Activated naive CD4-positive, alpha-beta T cell treated with anti-CD3 and anti-CD28 coated beads, Interleukin-2, amount 50 U/mL, for 24 hours (primary cell): ENCODE measurements at regions not wholly inside any gene's neighbourhood (a gene's known extent, or its start where the extent isn't known, plus 50 kb on each side); places are given as distances from the start of the nearest gene placed in this dataset.

ENCODE experiments used
- H3K27ac Mint-ChIP-seq: one replicate; pipeline ENCODE4 v1.8.0; 2021; ENCODE audit warnings: mild to moderate bottlenecking, mixed read lengths
- H3K27me3 Mint-ChIP-seq: one replicate; pipeline ENCODE4 v1.8.0; 2021; ENCODE audit warnings: mixed read lengths
- H3K36me3 Mint-ChIP-seq: one replicate; pipeline ENCODE4 v1.8.0; 2021; ENCODE audit warnings: mixed read lengths
- H3K4me1 Mint-ChIP-seq: one replicate; pipeline ENCODE4 v1.8.0; 2021; ENCODE audit warnings: mixed read lengths
- H3K4me3 Mint-ChIP-seq: one replicate; pipeline ENCODE4 v1.8.0; 2021; ENCODE audit warnings: mild to moderate bottlenecking, mixed read lengths
- H3K9me3 Mint-ChIP-seq: one replicate; pipeline ENCODE4 v1.8.0; 2021; ENCODE audit warnings: mixed read lengths

DNA sequence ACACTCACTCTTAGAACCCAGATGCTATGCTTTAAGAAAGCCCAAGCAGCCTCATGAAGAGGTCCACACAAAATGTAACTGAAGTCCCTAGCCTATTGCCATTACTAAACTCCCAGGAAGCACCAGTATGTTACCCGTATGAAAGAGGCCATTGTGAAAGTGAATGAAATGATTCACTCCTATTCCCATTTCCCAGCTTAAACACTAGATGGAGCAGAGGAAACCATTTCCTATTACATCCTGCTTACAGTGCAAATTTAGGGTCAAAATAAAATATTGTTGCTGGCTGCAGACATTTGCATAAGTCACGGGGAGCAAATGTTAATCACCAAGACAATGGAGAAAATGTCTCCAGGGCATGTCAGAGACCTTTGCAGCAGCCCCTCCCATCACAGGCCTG, 989.7 kb upstream of the CRIM1 start:
- H3K27me3 Mint-ChIP-seq: no peaks in the 10 kb centered on the region
- H3K9me3 Mint-ChIP-seq: no peaks in the 10 kb centered on the region
- H3K36me3 Mint-ChIP-seq: no peaks in the 10 kb centered on the region
- H3K4me1 Mint-ChIP-seq: no peaks in the 10 kb centered on the region
- H3K27ac Mint-ChIP-seq: peak overlapping the region; percentile 46
- no peak overlapping the region for H3K4me3 Mint-ChIP-seq

DNA sequence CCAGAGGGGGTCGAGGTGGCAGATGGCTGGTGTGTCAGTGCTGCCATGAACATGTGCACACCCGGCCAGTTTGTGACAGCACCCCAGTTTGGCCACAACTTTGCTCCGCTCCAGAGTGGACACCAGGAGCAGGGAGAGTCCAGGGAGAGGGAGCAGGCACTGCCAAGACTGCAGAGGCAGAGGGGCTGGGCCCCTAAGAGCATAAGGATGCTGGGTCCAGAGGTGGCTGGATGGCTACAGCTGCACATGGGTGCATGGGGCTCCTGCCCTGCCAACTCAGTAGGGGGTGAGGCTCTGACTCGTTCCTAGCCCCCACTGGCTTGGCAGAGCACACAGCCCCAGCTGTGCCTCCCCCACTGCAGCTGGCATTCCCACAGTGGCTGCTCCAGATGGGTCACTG, 999.2 kb upstream of the CRIM1 start:
- Mint-ChIP-seq H3K27ac (no peak overlapping the region), H3K4me1 (no peaks in the 10 kb centered on the region), H3K4me3 (no peak overlapping the region), H3K27me3 (no peaks in the 10 kb centered on the region), H3K9me3 (peaks cover 4% of the 10 kb centered on the region), H3K36me3 (no peaks in the 10 kb centered on the region)

DNA sequence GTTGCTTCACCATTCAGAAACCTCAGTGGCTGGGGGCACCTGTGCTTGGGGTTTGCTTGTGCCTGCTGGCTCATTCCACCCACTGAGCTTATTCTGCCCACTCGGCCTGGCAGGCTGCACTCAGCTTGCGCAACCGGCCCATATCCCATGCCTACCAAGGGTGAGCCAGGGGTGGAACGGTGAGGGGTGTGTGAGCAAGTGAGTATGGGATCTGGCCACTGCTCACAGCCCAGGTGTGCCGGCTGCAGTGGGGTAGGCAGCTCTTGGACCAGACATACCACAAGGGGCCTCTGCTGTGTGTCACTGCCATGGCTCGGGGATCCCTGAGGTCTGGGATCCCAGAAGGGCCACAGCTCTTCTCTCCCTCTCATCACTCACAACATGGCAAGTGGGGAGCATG, 1000.5 kb upstream of the CRIM1 start:
- no peaks in the 10 kb centered on the region for H3K36me3 Mint-ChIP-seq
- H3K4me3 Mint-ChIP-seq: no peak overlapping the region
- H3K27ac Mint-ChIP-seq: no peak overlapping the region
- H3K4me1 Mint-ChIP-seq: no peaks in the 10 kb centered on the region
- H3K9me3 Mint-ChIP-seq: peaks cover 4% of the 10 kb centered on the region
- no peaks in the 10 kb centered on the region for H3K27me3 Mint-ChIP-seq

DNA sequence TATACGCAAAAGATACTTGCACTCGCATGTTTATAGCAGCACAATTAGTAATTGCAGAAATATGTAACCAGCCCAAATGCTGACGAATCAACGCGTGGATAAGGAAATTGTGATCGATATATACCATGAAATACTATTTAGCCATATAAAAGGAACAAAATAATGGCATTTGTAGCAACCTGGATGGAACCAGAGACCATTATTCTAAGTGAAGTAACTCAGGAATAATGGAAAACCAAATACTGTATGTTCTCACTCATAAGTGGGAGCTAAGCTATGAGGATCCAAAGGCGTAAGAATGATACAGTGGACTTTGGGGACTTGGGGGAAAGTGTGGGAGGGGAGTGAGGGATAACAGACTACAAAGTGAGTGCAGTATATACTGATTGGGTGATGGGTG, 1008.0 kb upstream of the CRIM1 start:
- Mint-ChIP-seq H3K36me3 (no peaks in the 10 kb centered on the region), H3K4me1 (no peaks in the 10 kb centered on the region), H3K9me3 (peaks cover 5% of the 10 kb centered on the region), H3K27me3 (no peaks in the 10 kb centered on the region), H3K27ac (no peak overlapping the region), H3K4me3 (no peak overlapping the region)

DNA sequence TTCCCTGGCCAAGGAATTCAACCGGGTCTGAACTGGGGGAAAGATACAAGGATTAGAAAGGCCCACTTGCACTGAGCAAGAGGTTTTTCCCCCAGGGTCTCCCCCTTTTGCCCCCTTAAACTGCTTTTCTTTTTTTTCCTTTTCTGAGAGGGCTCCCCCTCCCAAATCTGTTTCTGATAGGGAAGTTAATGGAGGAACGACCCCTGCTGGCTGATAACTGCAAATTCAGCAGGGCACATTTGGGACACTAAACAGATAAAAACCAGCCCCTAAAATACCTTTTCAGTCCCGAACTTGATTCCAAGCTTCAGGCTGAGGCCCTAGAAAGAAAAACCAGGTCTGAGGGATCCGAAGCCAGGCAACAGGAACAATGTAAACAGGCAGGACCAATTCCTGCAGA, 1012.4 kb upstream of the CRIM1 start:
- H3K9me3 Mint-ChIP-seq: peaks cover 5% of the 10 kb centered on the region
- H3K27ac Mint-ChIP-seq: no peak overlapping the region
- H3K36me3 Mint-ChIP-seq: no peaks in the 10 kb centered on the region
- no peaks in the 10 kb centered on the region for H3K4me1 Mint-ChIP-seq
- H3K27me3 Mint-ChIP-seq: no peaks in the 10 kb centered on the region
- H3K4me3 Mint-ChIP-seq: no peak overlapping the region

DNA sequence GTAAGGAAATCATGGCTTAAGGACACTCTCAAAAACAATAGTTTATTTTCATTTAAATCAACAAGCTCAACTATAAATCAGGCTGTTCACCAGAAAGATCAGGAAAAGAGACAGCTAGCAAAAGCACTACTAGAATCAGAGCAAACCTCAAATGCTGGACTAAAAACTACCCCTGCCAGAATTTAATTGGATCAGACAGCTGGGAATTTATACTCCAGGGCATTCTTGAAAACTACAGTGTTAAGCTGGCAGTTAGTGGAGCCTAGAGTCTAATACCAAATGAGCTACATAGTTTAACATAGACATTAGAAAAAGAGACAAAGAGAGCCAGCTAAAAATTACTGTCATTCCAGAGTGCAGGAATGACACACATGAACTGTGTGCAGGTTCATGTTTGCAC, 1016.4 kb upstream of the CRIM1 start:
- Mint-ChIP-seq H3K36me3 (no peaks in the 10 kb centered on the region), H3K27ac (no peak overlapping the region), H3K4me1 (no peaks in the 10 kb centered on the region), H3K9me3 (no peaks in the 10 kb centered on the region), H3K4me3 (no peak overlapping the region), H3K27me3 (no peaks in the 10 kb centered on the region)

DNA sequence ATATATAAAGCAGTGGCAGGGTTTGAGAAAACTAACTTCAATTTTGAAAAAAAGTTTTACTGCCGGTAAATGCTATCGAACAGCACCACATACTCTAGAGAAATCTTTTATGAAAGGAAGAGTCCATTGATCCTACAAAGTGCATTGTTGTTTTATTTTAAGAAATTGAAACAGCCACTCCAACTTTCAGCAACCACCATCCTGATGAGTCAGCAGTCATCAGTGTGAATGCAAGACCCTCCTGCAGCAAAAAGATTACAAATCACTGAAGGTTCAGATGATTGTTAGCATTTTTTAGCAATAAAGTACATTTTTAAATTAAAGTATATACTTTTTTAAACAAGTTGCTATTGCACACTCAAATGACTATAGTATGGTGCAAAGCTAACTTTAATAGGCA, 1017.7 kb upstream of the CRIM1 start:
- no peak overlapping the region for H3K27ac Mint-ChIP-seq

DNA sequence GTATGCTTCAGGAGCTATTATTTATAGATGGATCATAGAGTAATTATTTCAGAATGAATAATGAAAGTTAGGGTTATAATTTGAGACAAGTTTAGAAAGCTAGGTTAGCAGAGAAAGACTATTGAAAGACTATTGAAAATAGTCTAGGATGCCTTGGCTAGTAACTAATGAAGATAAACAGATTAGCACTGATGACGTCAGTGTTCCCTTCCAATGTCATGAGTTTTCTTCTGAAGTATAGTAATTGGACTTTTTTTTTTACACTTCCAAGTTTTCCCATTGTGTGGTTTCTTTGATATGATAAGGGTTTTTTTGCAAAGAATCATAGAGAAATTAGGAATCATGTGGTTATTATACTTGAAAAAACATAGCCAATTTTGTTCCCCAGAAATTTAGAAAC, 1041.5 kb upstream of the CRIM1 start:
- Mint-ChIP-seq H3K27ac (no peak overlapping the region), H3K4me3 (no peak overlapping the region), H3K27me3 (no peaks in the 10 kb centered on the region), H3K4me1 (no peaks in the 10 kb centered on the region), H3K9me3 (peaks cover 4% of the 10 kb centered on the region), H3K36me3 (no peaks in the 10 kb centered on the region)

More for the DNA sequence above, 1017.7 kb upstream of the CRIM1 start:
- Mint-ChIP-seq H3K9me3 (no peaks in the 10 kb centered on the region), H3K4me3 (no peak overlapping the region), H3K36me3 (no peaks in the 10 kb centered on the region), H3K4me1 (no peaks in the 10 kb centered on the region), H3K27me3 (no peaks in the 10 kb centered on the region)

DNA sequence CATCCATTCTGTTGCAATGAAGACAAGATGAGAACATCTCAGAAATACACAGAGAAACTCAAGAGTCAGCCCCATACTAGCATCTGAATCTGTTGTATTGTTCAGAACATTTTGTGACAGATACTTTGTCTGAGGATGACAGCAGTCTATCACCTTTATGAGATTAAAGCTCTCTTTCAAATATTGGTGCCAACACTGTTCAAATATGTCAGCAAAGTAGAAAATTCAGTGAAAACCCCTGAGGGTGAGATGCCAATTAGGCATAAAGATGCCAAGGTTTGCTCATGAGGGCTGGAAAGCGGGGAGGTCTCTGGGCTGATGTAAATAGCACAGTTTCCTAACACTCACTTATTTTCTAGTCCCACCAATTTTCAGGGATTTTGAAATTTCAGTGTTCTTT, 1054.2 kb upstream of the CRIM1 start:
- Mint-ChIP-seq H3K9me3 (peaks cover 8% of the 10 kb centered on the region), H3K36me3 (no peaks in the 10 kb centered on the region), H3K4me1 (no peaks in the 10 kb centered on the region), H3K27ac (no peak overlapping the region), H3K27me3 (no peaks in the 10 kb centered on the region), H3K4me3 (no peak overlapping the region)

DNA sequence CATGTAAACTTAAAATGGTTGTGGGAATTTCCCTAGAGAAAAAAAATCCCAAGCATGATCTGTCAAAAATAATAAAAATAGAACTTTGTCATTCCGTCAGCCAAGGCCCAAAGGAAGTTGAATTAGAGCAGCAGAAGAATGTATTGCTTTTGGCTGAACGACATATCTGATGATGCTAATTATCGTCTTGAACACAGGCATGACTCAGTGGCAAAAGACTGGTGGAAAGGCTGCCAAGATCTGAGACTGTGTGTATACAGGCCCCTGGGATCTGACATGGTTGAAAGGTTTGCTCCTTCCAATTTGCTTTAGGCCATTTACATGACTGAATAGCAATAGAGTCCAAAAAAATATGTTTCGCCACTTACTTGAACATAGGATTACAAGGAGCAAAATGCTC, 1057.1 kb upstream of the CRIM1 start:
- no peak overlapping the region for H3K4me3 Mint-ChIP-seq
- H3K9me3 Mint-ChIP-seq: peaks cover 13% of the 10 kb centered on the region
- H3K4me1 Mint-ChIP-seq: no peaks in the 10 kb centered on the region
- no peak overlapping the region for H3K27ac Mint-ChIP-seq
- no peaks in the 10 kb centered on the region for H3K36me3 Mint-ChIP-seq
- H3K27me3 Mint-ChIP-seq: no peaks in the 10 kb centered on the region

DNA sequence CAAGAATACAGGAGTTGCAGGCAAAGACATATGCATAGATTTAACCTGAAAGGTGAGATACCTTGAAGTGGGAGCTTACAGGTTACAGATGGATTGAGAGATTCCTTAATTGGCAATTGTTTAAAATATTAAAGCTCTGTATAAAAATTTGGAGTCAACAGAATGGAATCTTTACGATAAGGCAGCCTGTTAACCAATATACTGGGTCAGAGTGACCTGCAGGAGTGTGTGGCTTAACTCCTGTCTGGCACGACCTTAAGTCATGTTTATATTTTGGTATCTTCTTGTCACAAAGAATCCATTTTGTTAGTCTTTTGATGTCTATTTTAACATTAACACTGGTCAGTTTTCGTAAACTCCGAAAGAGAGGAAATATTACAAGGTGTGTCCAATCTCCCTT, 1058.2 kb upstream of the CRIM1 start:
- Mint-ChIP-seq H3K27ac (no peak overlapping the region), H3K4me3 (no peak overlapping the region)

DNA sequence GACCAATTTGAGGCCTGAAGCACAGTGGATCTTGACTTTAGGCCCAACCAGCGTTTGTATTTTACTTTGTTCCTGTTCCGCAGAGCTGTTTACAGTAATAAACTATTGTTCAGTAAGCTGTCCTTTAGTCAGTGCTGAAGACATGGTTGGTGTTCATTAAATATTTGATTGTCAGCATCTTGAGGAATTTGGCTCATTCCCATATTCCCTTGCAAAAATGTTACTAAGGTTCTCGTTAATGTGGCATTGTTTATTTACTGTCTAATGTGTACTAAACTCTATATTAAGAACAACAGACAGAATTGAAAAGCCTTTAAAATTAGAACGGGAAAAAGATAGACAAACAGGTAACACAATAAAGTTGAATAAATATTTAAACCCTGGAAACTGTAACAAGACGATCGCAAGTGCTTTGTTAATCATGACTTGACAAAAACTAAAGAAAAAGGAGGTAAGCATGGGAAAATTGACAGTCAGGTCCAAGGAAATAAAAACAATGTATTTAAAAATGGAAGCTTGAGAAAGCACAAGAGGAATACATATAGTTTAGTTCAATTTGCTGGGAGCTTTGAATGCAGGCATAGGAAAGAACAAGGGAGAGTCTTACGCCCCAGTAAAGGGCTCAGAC, 1060.8 kb upstream of the CRIM1 start:
- peaks cover 5% of the 10 kb centered on the region for H3K9me3 Mint-ChIP-seq
- H3K4me1 Mint-ChIP-seq: no peaks in the 10 kb centered on the region
- H3K27ac Mint-ChIP-seq: no peak overlapping the region
- no peak overlapping the region for H3K4me3 Mint-ChIP-seq
- no peaks in the 10 kb centered on the region for H3K27me3 Mint-ChIP-seq
- no peaks in the 10 kb centered on the region for H3K36me3 Mint-ChIP-seq

More for the DNA sequence above, 1058.2 kb upstream of the CRIM1 start:
- H3K4me1 Mint-ChIP-seq: no peaks in the 10 kb centered on the region
- H3K9me3 Mint-ChIP-seq: peaks cover 13% of the 10 kb centered on the region
- no peaks in the 10 kb centered on the region for H3K36me3 Mint-ChIP-seq
- no peaks in the 10 kb centered on the region for H3K27me3 Mint-ChIP-seq

DNA sequence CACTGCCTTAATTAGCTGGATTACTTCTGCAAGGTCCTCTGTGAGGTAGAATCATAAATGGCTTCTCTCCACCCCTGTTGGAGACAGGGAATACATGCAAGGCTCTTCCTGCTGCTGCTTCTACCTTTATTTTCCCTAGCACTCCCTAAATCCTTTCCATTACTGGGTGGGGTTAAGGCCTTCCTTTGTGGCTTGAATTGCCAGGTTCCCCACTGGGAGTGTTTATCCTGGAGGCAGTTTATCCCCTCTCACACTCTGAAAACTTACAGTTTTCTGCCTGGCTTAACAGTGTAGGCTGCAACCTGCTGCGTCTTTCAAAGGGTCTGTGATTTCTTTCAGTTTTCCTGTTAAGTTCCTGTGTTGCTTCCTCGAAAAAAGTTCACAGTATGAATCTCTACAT, 1062.3 kb upstream of the CRIM1 start:
- no peaks in the 10 kb centered on the region for H3K4me1 Mint-ChIP-seq
- H3K36me3 Mint-ChIP-seq: no peaks in the 10 kb centered on the region
- no peak overlapping the region for H3K27ac Mint-ChIP-seq
- H3K9me3 Mint-ChIP-seq: peaks cover 5% of the 10 kb centered on the region
- H3K27me3 Mint-ChIP-seq: no peaks in the 10 kb centered on the region
- no peak overlapping the region for H3K4me3 Mint-ChIP-seq

DNA sequence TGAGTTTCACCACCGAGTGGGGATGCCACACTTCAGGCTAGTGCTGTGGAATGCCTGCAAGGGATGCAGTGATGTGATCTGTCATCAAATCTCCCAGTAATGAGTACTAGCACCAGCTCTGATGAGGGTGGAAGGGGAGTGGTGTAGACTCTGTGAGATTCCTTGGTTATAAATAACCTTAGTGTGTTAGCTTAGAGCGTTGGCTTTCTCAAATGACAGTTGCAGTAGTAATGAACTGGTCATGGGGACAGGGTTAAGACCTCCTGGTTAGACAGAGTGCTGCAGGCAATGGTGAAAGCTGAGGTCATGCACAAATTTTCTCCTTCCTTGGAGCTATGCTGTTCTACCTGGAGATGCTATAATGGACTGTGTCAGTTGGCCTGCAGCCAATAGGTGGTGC, 1063.4 kb upstream of the CRIM1 start:
- no peaks in the 10 kb centered on the region for H3K4me1 Mint-ChIP-seq
- H3K9me3 Mint-ChIP-seq: peaks cover 5% of the 10 kb centered on the region
- H3K36me3 Mint-ChIP-seq: no peaks in the 10 kb centered on the region
- H3K27me3 Mint-ChIP-seq: no peaks in the 10 kb centered on the region
- no peak overlapping the region for H3K27ac Mint-ChIP-seq
- no peak overlapping the region for H3K4me3 Mint-ChIP-seq

DNA sequence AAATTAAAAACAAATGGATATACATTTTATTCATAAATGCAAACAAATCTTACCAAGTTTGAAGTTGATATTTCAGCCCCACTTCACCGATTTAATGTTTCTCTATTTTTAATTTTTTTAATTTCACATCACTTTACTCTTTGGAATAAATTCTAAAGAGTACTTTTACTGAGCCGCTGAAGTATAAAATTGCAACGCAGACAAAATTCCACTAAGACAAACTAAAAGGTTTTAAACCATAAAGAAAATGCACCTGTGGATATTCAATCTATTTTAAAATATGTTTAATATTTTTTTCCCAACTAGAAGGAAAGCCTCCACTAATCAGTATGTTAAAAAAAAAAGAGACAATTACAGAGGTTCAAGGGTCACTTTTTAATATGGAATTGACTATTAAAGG, 1073.9 kb upstream of the CRIM1 start:
- no peak overlapping the region for H3K4me3 Mint-ChIP-seq
- H3K27me3 Mint-ChIP-seq: no peaks in the 10 kb centered on the region
- H3K36me3 Mint-ChIP-seq: no peaks in the 10 kb centered on the region
- H3K4me1 Mint-ChIP-seq: no peaks in the 10 kb centered on the region
- H3K9me3 Mint-ChIP-seq: peaks cover 4% of the 10 kb centered on the region
- no peak overlapping the region for H3K27ac Mint-ChIP-seq

DNA sequence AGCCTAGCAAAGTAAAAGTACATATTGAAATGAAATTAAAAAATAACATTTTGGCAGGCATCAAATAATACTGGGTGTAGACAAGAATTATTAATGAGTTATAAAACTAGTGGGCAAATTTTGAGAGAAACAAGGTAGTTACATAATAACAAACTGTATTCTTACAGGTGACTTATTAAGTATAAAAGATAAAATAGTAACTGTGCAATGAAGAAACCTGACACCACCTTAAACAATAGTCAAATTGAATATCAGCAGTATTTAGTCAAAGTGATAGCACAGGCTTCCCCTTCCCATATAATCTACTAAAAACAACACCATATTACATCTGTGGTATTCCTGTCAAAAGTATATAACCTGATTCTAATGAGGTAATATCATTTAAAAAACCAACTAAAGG, 1099.8 kb upstream of the CRIM1 start:
- no peaks in the 10 kb centered on the region for H3K4me1 Mint-ChIP-seq
- H3K4me3 Mint-ChIP-seq: no peak overlapping the region
- no peaks in the 10 kb centered on the region for H3K27me3 Mint-ChIP-seq
- no peak overlapping the region for H3K27ac Mint-ChIP-seq
- H3K9me3 Mint-ChIP-seq: peaks cover 5% of the 10 kb centered on the region
- H3K36me3 Mint-ChIP-seq: no peaks in the 10 kb centered on the region

DNA sequence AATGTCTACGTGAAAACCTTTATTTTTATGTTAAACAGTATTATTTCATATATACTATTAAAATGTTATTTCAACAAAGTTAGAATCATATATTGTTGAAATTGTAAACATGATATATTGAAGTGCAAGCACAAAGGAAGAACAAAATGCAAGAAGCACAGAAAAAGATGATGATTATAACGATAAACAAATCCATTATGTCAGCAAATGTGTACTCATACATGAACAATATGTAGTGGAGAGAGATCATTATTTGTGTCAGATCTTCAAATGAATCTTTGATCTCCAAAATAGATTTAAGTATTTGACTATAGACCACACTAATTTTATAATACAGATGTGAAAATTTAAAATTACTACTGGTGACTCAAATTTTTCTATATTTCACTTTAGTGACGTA, 1104.4 kb upstream of the CRIM1 start:
- Mint-ChIP-seq H3K9me3 (peaks cover 13% of the 10 kb centered on the region), H3K4me3 (no peak overlapping the region), H3K27ac (no peak overlapping the region), H3K4me1 (no peaks in the 10 kb centered on the region), H3K27me3 (no peaks in the 10 kb centered on the region), H3K36me3 (no peaks in the 10 kb centered on the region)
